ENCODE measurements at regions not wholly inside any gene's neighbourhood (a gene's known extent, or its start where the extent isn't known, plus 50 kb on each side); places are given as distances from the start of the nearest gene placed in this dataset.

- no peak for TF ChIP-seq CTCF (conservative IDR thresholded peaks at IDR 0.05; ENCODE audit: low read length)
- DNase-seq (ENCODE audit: low read depth): peak; percentile 99
These were observed 68.8 kb downstream of the ATXN3L start for GRCh38 chrX:13250826-13251580.

GRCh38 chrX:13248867-13249486, 70.9 kb downstream of the ATXN3L start:
- DNase-seq (ENCODE audit: low read depth): peak; percentile 64
- H3K4me3 ChIP-seq (ENCODE audit: low read length): no peak overlapping the region; the same call in 1 of the 2 replicates
- no peak for TF ChIP-seq CTCF (conservative IDR thresholded peaks at IDR 0.05; ENCODE audit: low read length)

More at GRCh38 chrX:13250826-13251580, 68.8 kb downstream of the ATXN3L start:
- H3K4me3 ChIP-seq (ENCODE audit: low read length): peak overlapping the region; percentile 2; the same call in 1 of the 2 replicates

GRCh38 chrX:13239272-13239671, 80.6 kb downstream of the ATXN3L start:
- DNase-seq (ENCODE audit: low read depth): no peak
- no peak overlapping the region for H3K4me3 ChIP-seq (ENCODE audit: low read length)
- TF ChIP-seq CTCF (conservative IDR thresholded peaks at IDR 0.05; ENCODE audit: low read length): no peak

- DNase-seq (ENCODE audit: low read depth): no peak
- no peak for TF ChIP-seq CTCF (conservative IDR thresholded peaks at IDR 0.05; ENCODE audit: low read length)
- H3K4me3 ChIP-seq (ENCODE audit: low read length): no peak overlapping the region
These were observed 83.9 kb downstream of the ATXN3L start for GRCh38 chrX:13235930-13236329.

GRCh38 chrX:13232484-13232883, 87.4 kb downstream of the ATXN3L start:
- TF ChIP-seq CTCF (conservative IDR thresholded peaks at IDR 0.05; ENCODE audit: low read length): no peak
- no peak overlapping the region for H3K4me3 ChIP-seq (ENCODE audit: low read length)
- no peak for DNase-seq (ENCODE audit: low read depth)

- peak; percentile 35 for DNase-seq (ENCODE audit: low read depth)
- H3K4me3 ChIP-seq (ENCODE audit: low read length): no peak overlapping the region
- no peak for TF ChIP-seq CTCF (conservative IDR thresholded peaks at IDR 0.05; ENCODE audit: low read length)
These were observed 93.6 kb downstream of the ATXN3L start for GRCh38 chrX:13226214-13226613.
